ENCODE measurements at regions not wholly inside any gene's neighbourhood (a gene's known extent, or its start where the extent isn't known, plus 50 kb on each side); places are given as distances from the start of the nearest gene placed in this dataset.

- TF ChIP-seq, protein P1, sequence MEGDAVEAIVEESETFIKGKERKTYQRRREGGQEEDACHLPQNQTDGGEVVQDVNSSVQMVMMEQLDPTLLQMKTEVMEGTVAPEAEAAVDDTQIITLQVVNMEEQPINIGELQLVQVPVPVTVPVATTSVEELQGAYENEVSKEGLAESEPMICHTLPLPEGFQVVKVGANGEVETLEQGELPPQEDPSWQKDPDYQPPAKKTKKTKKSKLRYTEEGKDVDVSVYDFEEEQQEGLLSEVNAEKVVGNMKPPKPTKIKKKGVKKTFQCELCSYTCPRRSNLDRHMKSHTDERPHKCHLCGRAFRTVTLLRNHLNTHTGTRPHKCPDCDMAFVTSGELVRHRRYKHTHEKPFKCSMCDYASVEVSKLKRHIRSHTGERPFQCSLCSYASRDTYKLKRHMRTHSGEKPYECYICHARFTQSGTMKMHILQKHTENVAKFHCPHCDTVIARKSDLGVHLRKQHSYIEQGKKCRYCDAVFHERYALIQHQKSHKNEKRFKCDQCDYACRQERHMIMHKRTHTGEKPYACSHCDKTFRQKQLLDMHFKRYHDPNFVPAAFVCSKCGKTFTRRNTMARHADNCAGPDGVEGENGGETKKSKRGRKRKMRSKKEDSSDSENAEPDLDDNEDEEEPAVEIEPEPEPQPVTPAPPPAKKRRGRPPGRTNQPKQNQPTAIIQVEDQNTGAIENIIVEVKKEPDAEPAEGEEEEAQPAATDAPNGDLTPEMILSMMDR (IDR thresholded peaks at IDR 0.05), result no peak
- TF ChIP-seq POLR2A (IDR thresholded peaks at IDR 0.05), result no peak
Measured at GRCh38 chr9:78169125-78169524, 66.8 kb upstream of the CEP78 start.

Measured in thyroid gland (tissue), 4 donors.